ENCODE measurements at regions not wholly inside any gene's neighbourhood (a gene's known extent, or its start where the extent isn't known, plus 50 kb on each side); places are given as distances from the start of the nearest gene placed in this dataset.
A peak's percentile ranks its signal among the peaks of the same experiment; 100 is the strongest.

DNA sequence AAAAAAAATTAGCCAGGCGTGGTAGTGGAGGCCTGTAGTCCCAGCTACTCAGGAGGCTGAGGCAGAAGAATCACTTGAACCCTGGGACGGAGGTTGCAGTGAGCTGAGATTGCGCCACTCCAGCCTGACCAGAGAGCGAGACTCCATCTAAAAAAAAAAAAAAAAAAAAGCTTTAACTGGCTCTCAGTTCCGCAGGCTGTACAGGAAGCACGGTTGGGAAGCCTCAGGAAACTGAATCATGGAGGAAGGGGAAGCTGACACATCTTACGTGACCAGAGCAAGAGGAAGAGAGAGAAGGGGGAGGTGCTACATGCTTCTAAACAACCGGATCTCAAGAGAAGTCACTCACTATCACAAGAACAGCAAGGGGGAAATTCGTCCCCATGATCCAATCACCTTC is 505.6 kb upstream of the SLC8A1 start:
- POLR2A ChIA-PET: no interaction called here
- H3K4me1 ChIP-seq (ENCODE audit: control insufficient read depth in 2 of 2, insufficient read depth in 2 of 2, low read length in 2 of 2): no peaks in the 10 kb centered on the region
- intact Hi-C loops (cut with micrococcal nuclease): no loop called here
- no peaks in the 10 kb centered on the region for H3K27me3 ChIP-seq (ENCODE audit: control insufficient read depth in 2 of 2, insufficient read depth in 2 of 2, low read length in 2 of 2)
- CTCF ChIA-PET: no interaction called here
- Mint-ChIP-seq H3K27me3 (no peaks in the 10 kb centered on the region), H3K4me1 (no peaks in the 10 kb centered on the region), H3K27ac (no peak overlapping the region), H3K36me3 (no peaks in the 10 kb centered on the region), H3K4me3 (no peak overlapping the region), H3K9me3 (peaks cover 0 to 13% (median 1%) of the 10 kb centered on the region in 11 donors)
- ATAC-seq (peak; percentile 76), DNase-seq (no peak)
- no peak overlapping the region for H3K27ac ChIP-seq (ENCODE audit: low read depth, low read length)
- H3K4me3 ChIP-seq (ENCODE audit: low read length): no peak overlapping the region
- no peaks in the 10 kb centered on the region for H3K9me3 ChIP-seq (ENCODE audit: control insufficient read depth in 2 of 3, low read length in 3 of 3)
- no peaks in the 10 kb centered on the region for H3K36me3 ChIP-seq (ENCODE audit: control insufficient read depth in 2 of 3, insufficient read depth in 3 of 3, low read length in 3 of 3)

GRCh38 chr2:40962026-40962425 is 510.1 kb upstream of the SLC8A1 start:
- intact Hi-C loops (cut with micrococcal nuclease): no loop called here
- peaks cover 0 to 13% (median 5%) of the 10 kb centered on the region in 11 donors for H3K9me3 Mint-ChIP-seq
- Histone ChIP-seq H3K4me1 (ENCODE audit: control insufficient read depth in 2 of 2, insufficient read depth in 2 of 2, low read length in 2 of 2) (no peaks in the 10 kb centered on the region), H3K36me3 (ENCODE audit: control insufficient read depth in 2 of 3, insufficient read depth in 3 of 3, low read length in 3 of 3) (no peaks in the 10 kb centered on the region), H3K27ac (ENCODE audit: low read depth, low read length) (no peak overlapping the region), H3K9me3 (ENCODE audit: control insufficient read depth in 2 of 3, low read length in 3 of 3) (no peaks in the 10 kb centered on the region), H3K27me3 (ENCODE audit: control insufficient read depth in 2 of 2, insufficient read depth in 2 of 2, low read length in 2 of 2) (no peaks in the 10 kb centered on the region), H3K4me3 (ENCODE audit: low read length) (no peak overlapping the region)
- no peaks in the 10 kb centered on the region for H3K4me1 Mint-ChIP-seq
- DNase-seq: no peak
- no peak overlapping the region for H3K27ac Mint-ChIP-seq
- ATAC-seq: no peak
- POLR2A ChIA-PET: no interaction called here
- no peak overlapping the region for H3K4me3 Mint-ChIP-seq
- CTCF ChIA-PET: no interaction called here
- H3K27me3 Mint-ChIP-seq: no peaks in the 10 kb centered on the region
- H3K36me3 Mint-ChIP-seq: peaks cover 0 to 8% (median 0%) of the 10 kb centered on the region in 5 donors

GRCh38 chr2:40964509-40965250 is 512.8 kb upstream of the SLC8A1 start:
- Mint-ChIP-seq H3K4me1 (no peaks in the 10 kb centered on the region), H3K9me3 (peaks cover 0 to 17% (median 5%) of the 10 kb centered on the region in 11 donors), H3K36me3 (peaks cover 0 to 8% (median 0%) of the 10 kb centered on the region in 5 donors), H3K27me3 (no peaks in the 10 kb centered on the region), H3K4me3 (no peak overlapping the region), H3K27ac (no peak overlapping the region)
- ChIA-PET CTCF (no interaction called here), POLR2A (no interaction called here)
- Histone ChIP-seq H3K9me3 (ENCODE audit: control insufficient read depth in 2 of 3, low read length in 3 of 3) (no peaks in the 10 kb centered on the region), H3K4me3 (ENCODE audit: low read length) (no peak overlapping the region), H3K27ac (ENCODE audit: low read depth, low read length) (no peak overlapping the region), H3K4me1 (ENCODE audit: control insufficient read depth in 2 of 2, insufficient read depth in 2 of 2, low read length in 2 of 2) (no peaks in the 10 kb centered on the region), H3K27me3 (ENCODE audit: control insufficient read depth in 2 of 2, insufficient read depth in 2 of 2, low read length in 2 of 2) (no peaks in the 10 kb centered on the region), H3K36me3 (ENCODE audit: control insufficient read depth in 2 of 3, insufficient read depth in 3 of 3, low read length in 3 of 3) (no peaks in the 10 kb centered on the region)
- intact Hi-C loops (cut with micrococcal nuclease): no loop called here
- no peak for DNase-seq
- ATAC-seq: no peak

- POLR2A ChIA-PET: no interaction called here
- DNase-seq (no peak), ATAC-seq (no peak)
- Mint-ChIP-seq H3K36me3 (peaks cover 0 to 8% (median 0%) of the 10 kb centered on the region in 5 donors), H3K4me3 (no peak overlapping the region), H3K9me3 (peaks cover 0 to 18% (median 5%) of the 10 kb centered on the region in 11 donors), H3K27me3 (no peaks in the 10 kb centered on the region), H3K4me1 (no peaks in the 10 kb centered on the region), H3K27ac (no peak overlapping the region)
- Histone ChIP-seq H3K27me3 (ENCODE audit: control insufficient read depth in 2 of 2, insufficient read depth in 2 of 2, low read length in 2 of 2) (no peaks in the 10 kb centered on the region), H3K36me3 (ENCODE audit: control insufficient read depth in 2 of 3, insufficient read depth in 3 of 3, low read length in 3 of 3) (no peaks in the 10 kb centered on the region), H3K4me1 (ENCODE audit: control insufficient read depth in 2 of 2, insufficient read depth in 2 of 2, low read length in 2 of 2) (no peaks in the 10 kb centered on the region), H3K27ac (ENCODE audit: low read depth, low read length) (no peak overlapping the region), H3K4me3 (ENCODE audit: low read length) (no peak overlapping the region), H3K9me3 (ENCODE audit: control insufficient read depth in 2 of 3, low read length in 3 of 3) (no peaks in the 10 kb centered on the region)
- intact Hi-C loops (cut with micrococcal nuclease): no loop called here
- CTCF ChIA-PET: no interaction called here
These were observed 515.6 kb upstream of the SLC8A1 start for GRCh38 chr2:40967451-40967850.

- no peak overlapping the region for H3K27ac Mint-ChIP-seq
- intact Hi-C loops (cut with micrococcal nuclease): no loop called here
- CTCF ChIA-PET: no interaction called here
These were observed 523.3 kb upstream of the SLC8A1 start for GRCh38 chr2:40975151-40975550.

GRCh38 chr2:40997362-40997761 is 545.5 kb upstream of the SLC8A1 start:
- no peak overlapping the region for H3K27ac Mint-ChIP-seq
- intact Hi-C loops (cut with micrococcal nuclease): no loop called here
- ChIA-PET CTCF (no interaction called here), POLR2A (no interaction called here)
- ATAC-seq (no peak), DNase-seq (no peak)
- Histone ChIP-seq H3K27me3 (ENCODE audit: control insufficient read depth in 2 of 2, insufficient read depth in 2 of 2, low read length in 2 of 2) (no peaks in the 10 kb centered on the region), H3K4me1 (ENCODE audit: control insufficient read depth in 2 of 2, insufficient read depth in 2 of 2, low read length in 2 of 2) (no peaks in the 10 kb centered on the region), H3K9me3 (ENCODE audit: control insufficient read depth in 2 of 3, low read length in 3 of 3) (no peaks in the 10 kb centered on the region), H3K36me3 (ENCODE audit: control insufficient read depth in 2 of 3, insufficient read depth in 3 of 3, low read length in 3 of 3) (no peaks in the 10 kb centered on the region), H3K27ac (ENCODE audit: low read depth, low read length) (no peak overlapping the region), H3K4me3 (ENCODE audit: low read length) (no peak overlapping the region)
- H3K27me3 Mint-ChIP-seq: no peaks in the 10 kb centered on the region
- H3K4me1 Mint-ChIP-seq: no peaks in the 10 kb centered on the region
- H3K4me3 Mint-ChIP-seq: no peak overlapping the region
- H3K36me3 Mint-ChIP-seq: no peaks in the 10 kb centered on the region
- peaks cover 0 to 5% (median 0%) of the 10 kb centered on the region in 11 donors for H3K9me3 Mint-ChIP-seq

More at GRCh38 chr2:40975151-40975550, 523.3 kb upstream of the SLC8A1 start:
- Mint-ChIP-seq H3K4me1 (no peaks in the 10 kb centered on the region), H3K4me3 (no peak overlapping the region), H3K36me3 (no peaks in the 10 kb centered on the region), H3K27me3 (no peaks in the 10 kb centered on the region), H3K9me3 (peaks cover 0 to 13% (median 0%) of the 10 kb centered on the region in 11 donors)
- Histone ChIP-seq H3K36me3 (ENCODE audit: control insufficient read depth in 2 of 3, insufficient read depth in 3 of 3, low read length in 3 of 3) (no peaks in the 10 kb centered on the region), H3K9me3 (ENCODE audit: control insufficient read depth in 2 of 3, low read length in 3 of 3) (no peaks in the 10 kb centered on the region), H3K4me1 (ENCODE audit: control insufficient read depth in 2 of 2, insufficient read depth in 2 of 2, low read length in 2 of 2) (no peaks in the 10 kb centered on the region), H3K27me3 (ENCODE audit: control insufficient read depth in 2 of 2, insufficient read depth in 2 of 2, low read length in 2 of 2) (no peaks in the 10 kb centered on the region), H3K4me3 (ENCODE audit: low read length) (no peak overlapping the region), H3K27ac (ENCODE audit: low read depth, low read length) (no peak overlapping the region)
- no peak for ATAC-seq
- DNase-seq: no peak
- POLR2A ChIA-PET: no interaction called here

DNA sequence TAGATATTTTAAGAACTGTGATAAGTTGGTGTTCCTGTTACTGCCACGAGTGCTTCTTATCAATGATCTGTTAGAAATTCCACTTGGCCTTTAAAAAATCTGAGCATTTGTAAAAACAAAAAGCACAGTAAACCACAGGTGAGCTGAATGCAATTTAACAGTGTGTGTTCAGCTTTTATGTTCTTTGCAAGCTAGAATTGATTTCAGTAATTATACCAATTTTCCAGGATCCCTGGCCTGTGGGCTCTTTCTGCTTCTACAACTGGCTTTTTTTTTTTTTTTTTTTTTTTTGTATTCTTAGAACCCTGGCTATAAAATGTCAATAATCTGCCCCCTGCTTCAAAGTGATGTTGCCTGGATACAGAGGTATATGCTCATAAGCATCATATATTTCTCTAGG is 548.5 kb upstream of the SLC8A1 start:
- POLR2A ChIA-PET: no interaction called here
- H3K9me3 ChIP-seq (ENCODE audit: control insufficient read depth in 2 of 3, low read length in 3 of 3): no peaks in the 10 kb centered on the region
- intact Hi-C loops (cut with micrococcal nuclease): no loop called here
- Mint-ChIP-seq H3K27me3 (no peaks in the 10 kb centered on the region), H3K9me3 (peaks cover 0 to 5% (median 0%) of the 10 kb centered on the region in 11 donors), H3K36me3 (no peaks in the 10 kb centered on the region), H3K27ac (no peak overlapping the region), H3K4me1 (no peaks in the 10 kb centered on the region), H3K4me3 (no peak overlapping the region)
- CTCF ChIA-PET: no interaction called here
- no peak overlapping the region for H3K4me3 ChIP-seq (ENCODE audit: low read length)
- H3K27ac ChIP-seq (ENCODE audit: low read depth, low read length): no peak overlapping the region
- no peaks in the 10 kb centered on the region for H3K27me3 ChIP-seq (ENCODE audit: control insufficient read depth in 2 of 2, insufficient read depth in 2 of 2, low read length in 2 of 2)
- DNase-seq (no peak), ATAC-seq (no peak)
- no peaks in the 10 kb centered on the region for H3K36me3 ChIP-seq (ENCODE audit: control insufficient read depth in 2 of 3, insufficient read depth in 3 of 3, low read length in 3 of 3)
- no peaks in the 10 kb centered on the region for H3K4me1 ChIP-seq (ENCODE audit: control insufficient read depth in 2 of 2, insufficient read depth in 2 of 2, low read length in 2 of 2)
